Ovary (tissue), 3 donors: ENCODE measurements at regions not wholly inside any gene's neighbourhood (a gene's known extent, or its start where the extent isn't known, plus 50 kb on each side); places are given as distances from the start of the nearest gene placed in this dataset.

Experiments
- EP300 ChIP-seq: sonication (generic); formaldehyde crosslinking; IDR thresholded peaks from one replicate; pipeline ENCODE4 v1.6.1; 2017; ENCODE audit warnings: antibody characterized with exemption
- POLR2A ChIP-seq: fragments of 450-650 bp; IDR thresholded peaks from one replicate; pipeline ENCODE4 v1.6.1; 2017; ENCODE audit warnings: antibody characterized with exemption, mild to moderate bottlenecking, moderate library complexity
- TF ChIP-seq, protein P1 (sequence below), 3 donors: fragments of 450-650 bp in 2 of 3; fragments of 200-600 bp in 1 of 3; IDR thresholded peaks; one replicate each; pipeline versions ENCODE4 v1.5.1 to v1.8.0; 2016 to 2022; ENCODE audit warnings: antibody characterized with exemption in 3 of 3, mild to moderate bottlenecking in 1 of 3
- donor health status: DM: no; HTN: no; CAD: no.

DNA sequence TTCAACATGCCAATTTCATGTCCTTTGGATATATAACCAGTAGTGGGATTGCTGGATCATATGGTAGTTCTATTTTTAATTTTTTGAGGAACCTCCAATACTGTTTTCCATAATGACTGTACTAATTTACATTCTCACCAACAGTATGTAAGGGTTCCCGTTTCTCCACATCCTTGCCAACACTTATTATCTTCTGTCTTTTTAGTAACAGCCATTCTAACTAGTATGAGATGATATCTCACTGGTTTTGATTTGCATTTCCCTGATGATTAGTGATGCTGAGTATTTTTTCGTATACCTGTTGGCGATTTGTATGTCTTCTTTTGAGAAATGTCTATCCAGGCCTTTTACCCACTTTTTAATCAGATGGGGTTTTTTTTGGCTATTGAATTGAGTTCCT is 133.5 kb upstream of the MED14 start:
- TF ChIP-seq, protein P1, sequence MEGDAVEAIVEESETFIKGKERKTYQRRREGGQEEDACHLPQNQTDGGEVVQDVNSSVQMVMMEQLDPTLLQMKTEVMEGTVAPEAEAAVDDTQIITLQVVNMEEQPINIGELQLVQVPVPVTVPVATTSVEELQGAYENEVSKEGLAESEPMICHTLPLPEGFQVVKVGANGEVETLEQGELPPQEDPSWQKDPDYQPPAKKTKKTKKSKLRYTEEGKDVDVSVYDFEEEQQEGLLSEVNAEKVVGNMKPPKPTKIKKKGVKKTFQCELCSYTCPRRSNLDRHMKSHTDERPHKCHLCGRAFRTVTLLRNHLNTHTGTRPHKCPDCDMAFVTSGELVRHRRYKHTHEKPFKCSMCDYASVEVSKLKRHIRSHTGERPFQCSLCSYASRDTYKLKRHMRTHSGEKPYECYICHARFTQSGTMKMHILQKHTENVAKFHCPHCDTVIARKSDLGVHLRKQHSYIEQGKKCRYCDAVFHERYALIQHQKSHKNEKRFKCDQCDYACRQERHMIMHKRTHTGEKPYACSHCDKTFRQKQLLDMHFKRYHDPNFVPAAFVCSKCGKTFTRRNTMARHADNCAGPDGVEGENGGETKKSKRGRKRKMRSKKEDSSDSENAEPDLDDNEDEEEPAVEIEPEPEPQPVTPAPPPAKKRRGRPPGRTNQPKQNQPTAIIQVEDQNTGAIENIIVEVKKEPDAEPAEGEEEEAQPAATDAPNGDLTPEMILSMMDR (IDR thresholded peaks at IDR 0.05), result no peak
- no peak for TF ChIP-seq EP300
- TF ChIP-seq POLR2A, result no peak
